Sigmoid colon (tissue), 3 donors: ENCODE measurements at regions not wholly inside any gene's neighbourhood (a gene's known extent, or its start where the extent isn't known, plus 50 kb on each side); places are given as distances from the start of the nearest gene placed in this dataset.

ENCODE experiments used
- POLR2A ChIP-seq, 2 donors: fragments of 450-650 bp; IDR thresholded peaks; one replicate each; pipeline ENCODE4 v1.6.1; 2016; ENCODE audit warnings: antibody characterized with exemption in 2 of 2, mild to moderate bottlenecking in 2 of 2, moderate library complexity in 2 of 2
- TF ChIP-seq, protein P1 (sequence below), 4 experiments: fragments of 450-650 bp in 3 of 4; fragments of 200-600 bp in 1 of 4; IDR thresholded peaks; one replicate each; pipeline ENCODE4 v1.5.1; 2016 to 2019; ENCODE audit warnings: antibody characterized with exemption in 4 of 4, mild to moderate bottlenecking in 3 of 4, moderate library complexity in 2 of 4

DNA sequence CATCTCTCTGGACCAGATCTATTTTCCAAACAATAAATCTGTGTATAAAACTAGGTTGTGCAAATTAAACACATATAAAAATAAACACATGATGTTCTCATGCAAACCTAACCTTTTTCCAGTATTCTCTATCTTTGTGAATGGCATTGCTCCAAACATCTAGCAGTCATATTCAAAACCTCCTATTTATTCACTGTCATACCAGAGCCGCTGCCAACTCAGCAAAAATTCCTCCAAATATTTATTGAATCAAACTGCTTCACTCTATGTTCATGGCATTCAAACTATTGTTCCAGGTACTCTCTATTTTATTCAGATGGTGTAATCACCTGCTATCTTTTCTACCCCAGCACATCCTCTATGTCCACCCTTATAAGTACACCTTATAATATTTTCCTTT lies 652.1 kb upstream of the RIOK2 start:
- no peak for TF ChIP-seq POLR2A (IDR thresholded peaks at IDR 0.05)
- TF ChIP-seq, protein P1, sequence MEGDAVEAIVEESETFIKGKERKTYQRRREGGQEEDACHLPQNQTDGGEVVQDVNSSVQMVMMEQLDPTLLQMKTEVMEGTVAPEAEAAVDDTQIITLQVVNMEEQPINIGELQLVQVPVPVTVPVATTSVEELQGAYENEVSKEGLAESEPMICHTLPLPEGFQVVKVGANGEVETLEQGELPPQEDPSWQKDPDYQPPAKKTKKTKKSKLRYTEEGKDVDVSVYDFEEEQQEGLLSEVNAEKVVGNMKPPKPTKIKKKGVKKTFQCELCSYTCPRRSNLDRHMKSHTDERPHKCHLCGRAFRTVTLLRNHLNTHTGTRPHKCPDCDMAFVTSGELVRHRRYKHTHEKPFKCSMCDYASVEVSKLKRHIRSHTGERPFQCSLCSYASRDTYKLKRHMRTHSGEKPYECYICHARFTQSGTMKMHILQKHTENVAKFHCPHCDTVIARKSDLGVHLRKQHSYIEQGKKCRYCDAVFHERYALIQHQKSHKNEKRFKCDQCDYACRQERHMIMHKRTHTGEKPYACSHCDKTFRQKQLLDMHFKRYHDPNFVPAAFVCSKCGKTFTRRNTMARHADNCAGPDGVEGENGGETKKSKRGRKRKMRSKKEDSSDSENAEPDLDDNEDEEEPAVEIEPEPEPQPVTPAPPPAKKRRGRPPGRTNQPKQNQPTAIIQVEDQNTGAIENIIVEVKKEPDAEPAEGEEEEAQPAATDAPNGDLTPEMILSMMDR (IDR thresholded peaks at IDR 0.05) = no peak
